Activated B cell treated with CpG ODN at 0.5 μM for 24 hours (primary cell): ENCODE measurements at regions not wholly inside any gene's neighbourhood (a gene's known extent, or its start where the extent isn't known, plus 50 kb on each side); places are given as distances from the start of the nearest gene placed in this dataset.

ENCODE experiments used
- ATAC-seq: fragments of 200-7000 bp; cut with Tn5 transposase; one replicate; pipeline ENCODE4 v1.10.0; 2021; ENCODE audit warnings: low read depth, mild to moderate bottlenecking, moderate library complexity
- CTCF ChIA-PET: fragments of 350-600 bp; sonication (Branson Sonifier 250); formaldehyde crosslinking; loops from one replicate; lab custom pipeline; 2021; ENCODE audit warnings: antibody characterized with exemption; lab: Charles Lee
- POLR2A ChIA-PET: fragments of 350-600 bp; sonication (Branson Sonifier 250); formaldehyde crosslinking; loops from one replicate; lab custom pipeline; 2021; ENCODE audit warnings: antibody characterized with exemption; lab: Charles Lee
- DNase-seq: peaks from one replicate; pipeline ENCODE4 v3.0.0; 2022
- H3K27ac Mint-ChIP-seq: one replicate; pipeline ENCODE4 v1.8.0; 2020; ENCODE audit warnings: mixed read lengths
- H3K27me3 Mint-ChIP-seq: one replicate; pipeline ENCODE4 v1.8.0; 2021; ENCODE audit warnings: mixed read lengths
- H3K36me3 Mint-ChIP-seq: one replicate; pipeline ENCODE4 v1.8.0; 2021; ENCODE audit warnings: low read depth, mixed read lengths
- H3K4me1 Mint-ChIP-seq: one replicate; pipeline ENCODE4 v1.8.0; 2021; ENCODE audit warnings: mixed read lengths
- H3K4me3 Mint-ChIP-seq: one replicate; pipeline ENCODE4 v1.8.0; 2020; ENCODE audit warnings: mild to moderate bottlenecking, mixed read lengths
- H3K9me3 Mint-ChIP-seq: one replicate; pipeline ENCODE4 v1.8.0; 2020; ENCODE audit warnings: mixed read lengths
- intact Hi-C: fragments of 100-400 bp; cut with micrococcal nuclease; formaldehyde crosslinking; loops from one replicate; pipeline ENCODE4 v1.15.1; 2024
- TF ChIP-seq, protein P1 (sequence below): fragments of 200-600 bp; IDR thresholded peaks from one replicate; pipeline ENCODE4 v1.8.0; 2022; ENCODE audit warnings: antibody characterized with exemption, mild to moderate bottlenecking

DNA sequence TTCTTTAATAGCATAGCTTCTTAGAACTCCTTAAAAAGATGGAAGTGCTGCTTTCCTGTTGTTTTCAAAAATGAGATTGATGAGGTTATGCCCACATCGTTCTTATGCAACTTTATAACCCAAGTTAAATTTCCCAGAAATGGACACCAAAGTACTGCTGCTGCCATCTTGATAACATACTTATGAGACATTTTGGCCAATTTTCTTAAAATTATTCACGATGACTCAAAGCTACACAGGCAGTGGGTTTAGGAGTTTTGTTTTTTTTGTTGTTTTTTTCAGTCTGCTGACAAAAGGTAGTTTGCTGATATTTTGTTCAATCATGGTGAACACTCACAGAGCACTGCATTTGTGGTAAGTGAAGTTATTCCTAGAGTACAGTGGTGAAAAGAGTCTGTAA, 54.9 kb upstream of the RFC3 start:
- no peak for DNase-seq
- Mint-ChIP-seq H3K27ac (no peak overlapping the region), H3K4me3 (no peak overlapping the region), H3K36me3 (no peaks in the 10 kb centered on the region), H3K4me1 (no peaks in the 10 kb centered on the region), H3K27me3 (peaks cover 2% of the 10 kb centered on the region), H3K9me3 (no peaks in the 10 kb centered on the region)
- ChIA-PET POLR2A (no interaction called here), CTCF (no interaction called here)
- ATAC-seq = no peak
- TF ChIP-seq, protein P1, sequence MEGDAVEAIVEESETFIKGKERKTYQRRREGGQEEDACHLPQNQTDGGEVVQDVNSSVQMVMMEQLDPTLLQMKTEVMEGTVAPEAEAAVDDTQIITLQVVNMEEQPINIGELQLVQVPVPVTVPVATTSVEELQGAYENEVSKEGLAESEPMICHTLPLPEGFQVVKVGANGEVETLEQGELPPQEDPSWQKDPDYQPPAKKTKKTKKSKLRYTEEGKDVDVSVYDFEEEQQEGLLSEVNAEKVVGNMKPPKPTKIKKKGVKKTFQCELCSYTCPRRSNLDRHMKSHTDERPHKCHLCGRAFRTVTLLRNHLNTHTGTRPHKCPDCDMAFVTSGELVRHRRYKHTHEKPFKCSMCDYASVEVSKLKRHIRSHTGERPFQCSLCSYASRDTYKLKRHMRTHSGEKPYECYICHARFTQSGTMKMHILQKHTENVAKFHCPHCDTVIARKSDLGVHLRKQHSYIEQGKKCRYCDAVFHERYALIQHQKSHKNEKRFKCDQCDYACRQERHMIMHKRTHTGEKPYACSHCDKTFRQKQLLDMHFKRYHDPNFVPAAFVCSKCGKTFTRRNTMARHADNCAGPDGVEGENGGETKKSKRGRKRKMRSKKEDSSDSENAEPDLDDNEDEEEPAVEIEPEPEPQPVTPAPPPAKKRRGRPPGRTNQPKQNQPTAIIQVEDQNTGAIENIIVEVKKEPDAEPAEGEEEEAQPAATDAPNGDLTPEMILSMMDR = no peak
- intact Hi-C loops = no loop called here

DNA sequence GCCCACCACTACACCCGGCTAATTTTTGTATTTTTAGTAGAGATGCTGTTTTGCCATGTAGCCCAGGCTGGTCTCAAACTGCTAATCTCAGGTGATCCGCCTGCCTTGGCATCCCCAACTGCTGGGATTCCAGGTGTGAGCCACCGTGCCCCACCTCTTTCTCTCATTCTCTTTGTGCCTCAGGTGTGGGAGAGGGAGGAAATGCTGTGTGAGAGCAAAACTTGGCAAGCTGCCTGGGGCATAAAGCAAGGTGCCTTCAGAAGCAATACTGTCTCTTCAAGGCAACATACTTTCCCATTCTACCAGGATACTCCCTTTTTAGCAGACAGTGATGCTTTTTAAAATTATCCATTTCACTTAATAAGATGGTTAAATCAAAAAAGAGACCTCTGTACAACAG, 53.2 kb upstream of the RFC3 start:
- H3K27me3 Mint-ChIP-seq = peaks cover 2% of the 10 kb centered on the region
- no peak overlapping the region for H3K27ac Mint-ChIP-seq
- H3K36me3 Mint-ChIP-seq = no peaks in the 10 kb centered on the region
- TF ChIP-seq, protein P1 = no peak
- no peak for DNase-seq
- no peaks in the 10 kb centered on the region for H3K4me1 Mint-ChIP-seq
- no peak for ATAC-seq
- intact Hi-C loops = no loop called here
- CTCF ChIA-PET = no interaction called here
- no peak overlapping the region for H3K4me3 Mint-ChIP-seq
- no peaks in the 10 kb centered on the region for H3K9me3 Mint-ChIP-seq
- POLR2A ChIA-PET = interaction anchor here (0.6 kb wide), 1 partner anchor 51 kb away, joined by 5 read pairs; no protein-coding TSS in a partner anchor

GRCh38 chr13:33766329-33767123, 51.4 kb upstream of the RFC3 start:
- Mint-ChIP-seq H3K27me3 (peaks cover 2% of the 10 kb centered on the region), H3K4me1 (no peaks in the 10 kb centered on the region), H3K9me3 (no peaks in the 10 kb centered on the region), H3K36me3 (no peaks in the 10 kb centered on the region), H3K27ac (no peak overlapping the region), H3K4me3 (no peak overlapping the region)
- TF ChIP-seq, protein P1 = no peak
- ATAC-seq (no peak), DNase-seq (no peak)
- intact Hi-C loops = no loop called here
- POLR2A ChIA-PET = interaction anchor here (0.7 kb wide), 1 partner anchor 223 kb away, joined by 3 read pairs; no protein-coding TSS in a partner anchor
- CTCF ChIA-PET = interaction anchor here (0.6 kb wide), 1 partner anchor 49 kb away, joined by 3 read pairs; no protein-coding TSS in a partner anchor

DNA sequence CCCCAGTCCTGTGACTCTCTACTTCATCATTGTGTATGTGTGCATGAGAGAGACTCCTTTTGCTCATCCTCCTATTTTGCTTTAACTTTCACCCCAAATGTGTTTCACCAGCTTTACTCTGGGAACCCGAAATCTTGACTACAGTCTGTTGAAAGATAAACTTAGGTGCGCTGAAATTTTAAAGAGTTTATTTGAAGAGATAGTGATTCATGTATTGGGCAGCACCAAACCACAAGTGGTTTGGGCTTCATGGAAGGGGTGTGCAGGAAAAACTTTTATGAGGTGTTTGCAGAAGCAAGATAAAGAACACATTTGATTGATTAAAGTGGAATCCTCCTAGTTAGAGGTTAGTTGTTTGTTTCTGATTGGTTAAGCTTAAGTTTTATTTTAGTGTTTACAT, 50.8 kb upstream of the RFC3 start:
- intact Hi-C loops = no loop called here
- ATAC-seq (no peak), DNase-seq (no peak)
- CTCF ChIA-PET = no interaction called here
- H3K27ac Mint-ChIP-seq = no peak overlapping the region
- no peaks in the 10 kb centered on the region for H3K9me3 Mint-ChIP-seq
- no peaks in the 10 kb centered on the region for H3K36me3 Mint-ChIP-seq
- TF ChIP-seq, protein P1 = no peak
- H3K27me3 Mint-ChIP-seq = peaks cover 2% of the 10 kb centered on the region
- H3K4me3 Mint-ChIP-seq = no peak overlapping the region
- no peaks in the 10 kb centered on the region for H3K4me1 Mint-ChIP-seq
- POLR2A ChIA-PET = no interaction called here
